ENCODE measurements at regions not wholly inside any gene's neighbourhood (a gene's known extent, or its start where the extent isn't known, plus 50 kb on each side); places are given as distances from the start of the nearest gene placed in this dataset.

DNA sequence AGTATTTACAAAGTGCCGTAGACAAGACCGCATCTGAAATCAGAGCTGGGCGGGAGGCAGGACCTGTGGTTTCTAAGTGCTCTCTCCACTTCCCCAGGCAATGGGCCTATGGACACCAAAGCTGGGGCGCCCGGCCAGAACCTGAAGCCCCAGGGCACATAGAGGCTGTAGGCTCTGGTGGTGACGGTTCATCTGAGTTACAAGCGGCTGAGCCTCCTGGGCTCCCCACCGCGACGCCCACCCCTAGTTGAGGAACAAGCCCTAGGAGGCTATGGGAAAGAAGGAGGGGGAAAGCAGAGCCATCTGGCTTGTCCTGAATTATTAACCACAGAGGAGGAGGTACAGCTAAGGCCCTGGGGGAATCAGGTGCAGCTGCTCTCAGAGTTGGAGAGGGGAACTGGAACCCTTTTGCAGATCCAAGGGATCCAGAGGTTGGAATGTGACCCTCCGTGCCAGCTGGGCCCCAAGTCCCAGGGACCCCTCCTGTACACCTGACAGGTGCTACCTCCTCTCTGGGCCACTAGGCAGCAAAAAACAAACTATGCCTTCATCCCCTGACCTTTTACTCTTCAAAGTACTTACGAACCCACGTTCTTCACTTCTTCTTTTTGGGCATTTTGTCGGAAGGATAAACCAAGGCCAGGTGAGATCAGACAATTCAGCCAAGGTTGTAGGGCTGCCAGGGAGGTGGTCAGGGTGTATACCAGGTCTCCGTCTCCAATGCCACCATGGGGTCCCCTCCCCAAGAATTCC lies 77.2 kb downstream of the ARL6IP4 start:
- no peak for TF ChIP-seq CTCF (IDR thresholded peaks at IDR 0.05)
- no peak for TF ChIP-seq EZH2 (IDR thresholded peaks at IDR 0.05; ENCODE audit: borderline replicate concordance, insufficient read depth, low read depth, low read length, poor library complexity, severe bottlenecking)

All from B cell (primary cell).